HepG2 (cell line): ENCODE measurements at regions not wholly inside any gene's neighbourhood (a gene's known extent, or its start where the extent isn't known, plus 50 kb on each side); places are given as distances from the start of the nearest gene placed in this dataset.

ENCODE experiments used
- ATAC-seq: fragments of 200-7000 bp; cut with Tn5 transposase; 3 replicates; pipeline ENCODE4 v1.9.1; 2020; ENCODE audit warnings: mild to moderate bottlenecking, moderate library complexity
- BruUV-seq: library from RNA; stranded (reverse); fragments of 400-500 nt; replicated peaks from 2 replicates; lab custom pipeline; 2021; lab: Mats Ljungman, UMichigan
- CTCF ChIA-PET: fragments of 300-600 bp; formaldehyde crosslinking; extraction: SDS; loops from one replicate; lab custom pipeline; 2021; ENCODE audit warnings: low total read pairs, inconsistent platforms, low intra/inter-chr PET ratio; lab: Yijun Ruan, JAX
- POLR2A ChIA-PET: fragments of 350-600 bp; sonication (Branson Sonifier 250); formaldehyde crosslinking; loops from one replicate; lab custom pipeline; 2020; ENCODE audit warnings: antibody characterized with exemption, inconsistent platforms; lab: Yijun Ruan, JAX
- DNase-seq: peaks from one replicate; pipeline ENCODE4 v3.0.0-alpha.2; 2015; ENCODE audit warnings: low spot score
- FAIRE-seq: peaks from 3 replicates; lab custom pipeline; 2011; peaks lifted over from hg19 to GRCh38; lab: Jason Lieb, UNC
- H2AFZ ChIP-seq: one replicate; pipeline ENCODE4 v1.6.1; 2011; ENCODE audit warnings: low read length, inconsistent platforms
- H3K27ac ChIP-seq: fragments of 300-600 bp; 3 replicates; pipeline ENCODE4 v1.8.0; 2011; ENCODE audit warnings: mixed run types, mild to moderate bottlenecking, mixed read lengths, low read length, inconsistent platforms; ENCODE audit not compliant: insufficient read depth; ENCODE audit errors: extremely low read length
- H3K27me3 ChIP-seq, 2 experiments: fragments of 200-600 bp in 1 of 2; 2 replicates in 1 of 2; 3 replicates in 1 of 2; pipeline versions ENCODE4 v1.6.0 to v1.8.0; 2011; ENCODE audit warnings: low read length in 2 of 2, mild to moderate bottlenecking in 2 of 2, moderate library complexity in 2 of 2, inconsistent platforms in 1 of 2; ENCODE audit not compliant: insufficient read depth in 2 of 2, control insufficient read depth in 1 of 2
- H3K36me3 ChIP-seq, 2 experiments: fragments of 200-600 bp in 1 of 2; replicated peaks in 1 of 2; 2 replicates in 1 of 2; 3 replicates in 1 of 2; pipeline versions ENCODE4 v1.5.1 to v1.8.0; 2011; ENCODE audit warnings: low read length in 2 of 2, inconsistent platforms in 1 of 2; ENCODE audit not compliant: insufficient read depth in 2 of 2, control insufficient read depth in 1 of 2
- H3K4me1 ChIP-seq: 2 replicates; pipeline ENCODE4 v1.5.1; 2012; ENCODE audit warnings: low read length, inconsistent platforms; ENCODE audit not compliant: insufficient read depth
- H3K4me2 ChIP-seq: 2 replicates; pipeline ENCODE4 v1.6.0; 2011; ENCODE audit warnings: low read depth, low read length, inconsistent platforms
- H3K4me3 ChIP-seq, 3 experiments: fragments of 200-600 bp in 1 of 3; sonication (generic), shearing (Covaris generic) in 1 of 3; replicated peaks in 1 of 3; 2 replicates each; pipeline ENCODE4 v1.5.1; 2011 to 2016; ENCODE audit warnings: low read length in 3 of 3, inconsistent platforms in 2 of 3, low read depth in 2 of 3, mild to moderate bottlenecking in 2 of 3, control low read depth in 1 of 3, mixed read lengths in 1 of 3; ENCODE audit not compliant: insufficient read depth in 1 of 3
- H3K79me2 ChIP-seq: one replicate; pipeline ENCODE4 v1.6.1; 2011; ENCODE audit warnings: low read length, inconsistent platforms; ENCODE audit not compliant: insufficient read depth
- H3K9ac ChIP-seq: 2 replicates; pipeline ENCODE4 v1.6.0; 2011; ENCODE audit warnings: mild to moderate bottlenecking, low read depth, low read length, inconsistent platforms; ENCODE audit not compliant: insufficient read depth
- H3K9me3 ChIP-seq: 2 replicates; pipeline ENCODE4 v1.5.1; 2012; ENCODE audit warnings: mild to moderate bottlenecking, low read length
- H4K20me1 ChIP-seq: 2 replicates; pipeline ENCODE4 v1.6.0; 2011; ENCODE audit warnings: inconsistent platforms, mild to moderate bottlenecking, low read length, moderate library complexity; ENCODE audit not compliant: insufficient read depth
- FOSL2 ChIP-seq: sonication (generic); formaldehyde crosslinking; IDR thresholded peaks from 2 replicates; pipeline ENCODE4 v1.4.0; 2020; ENCODE audit warnings: missing genetic modification reagents
- GPN1 ChIP-seq: sonication (generic); formaldehyde crosslinking; IDR thresholded peaks from 2 replicates; pipeline ENCODE4 v1.5.1; 2020; ENCODE audit warnings: missing genetic modification reagents, borderline replicate concordance
- HNF4G ChIP-seq, 2 experiments: sonication (generic) in 1 of 2; formaldehyde crosslinking in 1 of 2; IDR thresholded peaks; 2 replicates each; pipeline versions ENCODE4 v1.4.0 to v1.6.1; 2011 to 2020; ENCODE audit warnings: borderline replicate concordance in 2 of 2, low read depth in 2 of 2, mild to moderate bottlenecking in 2 of 2, low read length in 1 of 2, missing genetic modification reagents in 1 of 2, moderate library complexity in 1 of 2
- PAWR ChIP-seq: sonication (generic); formaldehyde crosslinking; IDR thresholded peaks from 2 replicates; pipeline ENCODE4 v1.4.0; 2020; ENCODE audit warnings: missing genetic modification reagents, mild to moderate bottlenecking, borderline replicate concordance
- POGZ ChIP-seq: sonication (generic); formaldehyde crosslinking; IDR thresholded peaks from 2 replicates; pipeline ENCODE4 v1.4.0; 2020; ENCODE audit warnings: mild to moderate bottlenecking, missing genetic modification reagents
- SUZ12 ChIP-seq: fragments of 150-350 bp; IDR thresholded peaks from 2 replicates; pipeline ENCODE4 v1.6.1; 2014; ENCODE audit warnings: low read depth, low read length
- TCF7 ChIP-seq: sonication (generic); IDR thresholded peaks from 2 replicates; pipeline ENCODE4 v1.6.1; 2016; ENCODE audit warnings: antibody characterized with exemption, low read depth
- TSC22D2 ChIP-seq: sonication (generic); formaldehyde crosslinking; IDR thresholded peaks from 2 replicates; pipeline ENCODE4 v1.5.1; 2020; ENCODE audit warnings: missing genetic modification reagents, mild to moderate bottlenecking, borderline replicate concordance
- ZMYM2 ChIP-seq: sonication (generic); formaldehyde crosslinking; IDR thresholded peaks from 2 replicates; pipeline ENCODE4 v1.8.0; 2022; ENCODE audit warnings: mild to moderate bottlenecking, missing genetic modification reagents
- ZNF546 ChIP-seq: sonication (generic); formaldehyde crosslinking; conservative IDR thresholded peaks from 2 replicates; pipeline ENCODE4 v1.8.1; 2023; ENCODE audit warnings: mild to moderate bottlenecking, missing genetic modification reagents
- ZNF569 ChIP-seq: sonication (generic); formaldehyde crosslinking; IDR thresholded peaks from 2 replicates; pipeline ENCODE4 v1.5.0; 2020; ENCODE audit warnings: mild to moderate bottlenecking, missing genetic modification reagents, moderate library complexity, borderline replicate concordance
- in situ Hi-C: cut with HindIII; loops from 2 replicates; pipeline ENCODE4 v1.10.0; 2017; ENCODE audit warnings: low pct_unique_long_range_greater_than_20kb; ENCODE audit not compliant: extremely low pct_ligation_motif_present
- intact Hi-C: fragments of 100-400 bp; cut with micrococcal nuclease; formaldehyde crosslinking; loops from one replicate; pipeline ENCODE4 v1.10.0; 2022; ENCODE audit not compliant: unreplicated experiment

- Histone ChIP-seq H3K79me2 (no peaks in the 10 kb centered on the region), H3K4me2 (no peak overlapping the region), H3K27ac (no peak overlapping the region), H3K9me3 (no peaks in the 10 kb centered on the region), H3K36me3 (no peaks in the 10 kb centered on the region), H3K4me3 (no peak overlapping the region), H3K27me3 (no peaks in the 10 kb centered on the region; a peak in 1 of 5 replicates), H3K9ac (no peak overlapping the region), H4K20me1 (no peaks in the 10 kb centered on the region), H2AFZ (no peak overlapping the region), H3K4me1 (no peaks in the 10 kb centered on the region)
- BruUV-seq = no TSS peak
- FAIRE-seq (no peak), DNase-seq (no peak), ATAC-seq (no peak)
- CTCF ChIA-PET = no interaction called here
- POLR2A ChIA-PET = no interaction called here
- TF ChIP-seq ZNF569 (CRISPR knock-in tag) = no peak
- no peak for TF ChIP-seq ZNF546
- TF ChIP-seq ZMYM2 = no peak
- TF ChIP-seq TCF7 = no peak
- no peak for TF ChIP-seq POGZ (CRISPR knock-in tag)
- no peak for TF ChIP-seq SUZ12
- no peak for TF ChIP-seq HNF4G (IDR thresholded peaks at IDR 0.05; ENCODE audit: borderline replicate concordance, low read depth, low read length)
- TF ChIP-seq HNF4G (CRISPR knock-in tag; IDR thresholded peaks at IDR 0.05; ENCODE audit: borderline replicate concordance, low read depth) = no peak
- TF ChIP-seq TSC22D2 = no peak
- TF ChIP-seq PAWR (CRISPR knock-in tag) = no peak
- no peak for TF ChIP-seq GPN1 (CRISPR knock-in tag)
- TF ChIP-seq FOSL2 (CRISPR knock-in tag) = no peak
- intact Hi-C loops = no loop called here
- in situ Hi-C loops = no loop called here
Measured at GRCh38 chr2:206856513-206856912, 82.8 kb upstream of the CPO start.
